ENCODE measurements at regions not wholly inside any gene's neighbourhood (a gene's known extent, or its start where the extent isn't known, plus 50 kb on each side); places are given as distances from the start of the nearest gene placed in this dataset.

GRCh38 chr6:128632131-128632530 lies 111.7 kb upstream of the PTPRK start:
- TF ChIP-seq CTCF (IDR thresholded peaks at IDR 0.05), result no peak
- no peak for TF ChIP-seq POLR2A (IDR thresholded peaks at IDR 0.05)
